Fibroblast of the aortic adventitia (primary cell): ENCODE measurements at regions not wholly inside any gene's neighbourhood (a gene's known extent, or its start where the extent isn't known, plus 50 kb on each side); places are given as distances from the start of the nearest gene placed in this dataset.

Experiments
- DNase-seq: peaks from one replicate; pipeline ENCODE4 v3.0.0-alpha.2; 2010; ENCODE audit warnings: low read depth
- H3K4me3 ChIP-seq: 2 replicates; pipeline ENCODE4 v1.5.1; 2011; ENCODE audit warnings: low read depth, mild to moderate bottlenecking, control low read depth, low read length, moderate library complexity
- TF ChIP-seq, protein P1 (sequence below): IDR thresholded peaks from 2 replicates; pipeline ENCODE4 v1.5.1; 2011; ENCODE audit warnings: mild to moderate bottlenecking, low read length, control low read depth, inconsistent platforms; ENCODE audit not compliant: insufficient read depth

DNA sequence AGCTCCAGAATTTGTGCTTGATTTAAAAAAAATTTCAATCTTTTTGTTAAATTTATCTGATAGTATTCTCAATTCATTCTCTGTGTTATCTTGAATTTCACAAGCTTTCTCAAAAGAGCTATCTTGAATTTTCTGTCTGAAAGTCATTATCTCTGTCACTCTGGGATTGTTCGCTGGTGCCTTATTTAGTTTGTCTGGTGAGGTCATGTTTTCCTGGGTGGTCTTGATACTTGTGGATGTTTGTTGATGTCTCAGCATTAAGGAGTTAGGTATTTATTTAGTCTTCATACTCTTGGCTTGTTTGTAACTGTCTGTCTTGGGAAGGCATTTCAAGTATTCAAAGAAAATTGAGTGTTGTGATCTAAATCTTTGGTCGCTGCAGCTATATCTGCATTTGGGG, 106.3 kb downstream of the TNFSF13B start:
- H3K4me3 ChIP-seq = no peak overlapping the region
- TF ChIP-seq, protein P1, sequence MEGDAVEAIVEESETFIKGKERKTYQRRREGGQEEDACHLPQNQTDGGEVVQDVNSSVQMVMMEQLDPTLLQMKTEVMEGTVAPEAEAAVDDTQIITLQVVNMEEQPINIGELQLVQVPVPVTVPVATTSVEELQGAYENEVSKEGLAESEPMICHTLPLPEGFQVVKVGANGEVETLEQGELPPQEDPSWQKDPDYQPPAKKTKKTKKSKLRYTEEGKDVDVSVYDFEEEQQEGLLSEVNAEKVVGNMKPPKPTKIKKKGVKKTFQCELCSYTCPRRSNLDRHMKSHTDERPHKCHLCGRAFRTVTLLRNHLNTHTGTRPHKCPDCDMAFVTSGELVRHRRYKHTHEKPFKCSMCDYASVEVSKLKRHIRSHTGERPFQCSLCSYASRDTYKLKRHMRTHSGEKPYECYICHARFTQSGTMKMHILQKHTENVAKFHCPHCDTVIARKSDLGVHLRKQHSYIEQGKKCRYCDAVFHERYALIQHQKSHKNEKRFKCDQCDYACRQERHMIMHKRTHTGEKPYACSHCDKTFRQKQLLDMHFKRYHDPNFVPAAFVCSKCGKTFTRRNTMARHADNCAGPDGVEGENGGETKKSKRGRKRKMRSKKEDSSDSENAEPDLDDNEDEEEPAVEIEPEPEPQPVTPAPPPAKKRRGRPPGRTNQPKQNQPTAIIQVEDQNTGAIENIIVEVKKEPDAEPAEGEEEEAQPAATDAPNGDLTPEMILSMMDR = no peak
- no peak for DNase-seq

DNA sequence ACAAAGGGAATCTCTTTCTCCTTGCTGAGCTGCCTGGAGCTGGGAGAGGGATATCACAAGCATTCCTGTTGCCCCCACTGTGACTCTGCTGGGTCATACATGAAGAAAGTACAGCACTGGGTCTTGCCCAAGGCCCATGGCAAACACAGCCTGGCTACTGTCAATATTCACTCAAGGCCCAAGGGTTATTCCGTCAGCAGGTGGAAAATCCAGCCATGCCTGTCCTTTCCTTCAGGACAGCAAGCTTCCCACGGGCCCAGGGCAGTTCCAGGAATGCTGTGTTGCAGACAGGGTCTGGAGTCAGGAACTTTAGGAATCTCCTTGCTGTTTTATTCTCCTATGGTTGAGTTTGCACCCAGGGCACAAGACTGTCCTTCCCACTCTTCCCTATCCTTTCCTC, 106.8 kb downstream of the TNFSF13B start:
- TF ChIP-seq, protein P1 = no peak
- DNase-seq = no peak
- no peak overlapping the region for H3K4me3 ChIP-seq

DNA sequence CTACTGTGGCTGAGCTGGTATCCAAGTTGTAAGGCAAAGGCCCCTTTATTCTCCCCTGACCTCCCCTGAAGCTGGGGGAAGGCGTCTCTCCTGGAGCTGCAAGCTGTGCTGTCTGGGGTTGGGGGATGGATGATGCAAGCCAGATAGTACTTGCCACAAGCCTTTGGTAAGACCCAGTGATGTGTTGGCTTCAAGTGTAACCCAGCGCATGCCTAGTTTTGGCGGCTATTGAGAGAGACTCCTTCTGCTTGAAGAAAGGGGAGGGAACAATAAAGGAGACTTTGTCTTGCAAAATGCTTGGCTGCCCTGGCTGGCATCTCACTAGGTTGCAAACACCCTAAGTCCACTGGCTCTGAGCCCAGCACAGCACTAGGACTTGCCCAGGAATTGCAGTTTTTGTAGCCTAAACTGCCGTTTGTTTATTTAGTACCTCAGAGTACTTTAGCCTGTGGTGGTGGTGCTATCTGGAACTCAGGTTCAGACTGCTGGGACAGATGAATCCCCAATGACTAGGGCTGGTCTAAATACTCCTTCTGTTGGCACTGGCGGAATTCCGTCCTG, 108.2 kb downstream of the TNFSF13B start:
- no peak overlapping the region for H3K4me3 ChIP-seq
- TF ChIP-seq, protein P1 = no peak
- no peak for DNase-seq

GRCh38 chr13:108383667-108384066, 114.1 kb downstream of the TNFSF13B start:
- DNase-seq = no peak
- TF ChIP-seq, protein P1 = no peak
- H3K4me3 ChIP-seq = no peak overlapping the region

GRCh38 chr13:108387156-108387555, 117.6 kb downstream of the TNFSF13B start:
- H3K4me3 ChIP-seq = no peak overlapping the region
- DNase-seq = no peak
- TF ChIP-seq, protein P1 = no peak

GRCh38 chr13:108402850-108403249, 133.3 kb downstream of the TNFSF13B start:
- H3K4me3 ChIP-seq = no peak overlapping the region
- TF ChIP-seq, protein P1 = no peak
- no peak for DNase-seq

DNA sequence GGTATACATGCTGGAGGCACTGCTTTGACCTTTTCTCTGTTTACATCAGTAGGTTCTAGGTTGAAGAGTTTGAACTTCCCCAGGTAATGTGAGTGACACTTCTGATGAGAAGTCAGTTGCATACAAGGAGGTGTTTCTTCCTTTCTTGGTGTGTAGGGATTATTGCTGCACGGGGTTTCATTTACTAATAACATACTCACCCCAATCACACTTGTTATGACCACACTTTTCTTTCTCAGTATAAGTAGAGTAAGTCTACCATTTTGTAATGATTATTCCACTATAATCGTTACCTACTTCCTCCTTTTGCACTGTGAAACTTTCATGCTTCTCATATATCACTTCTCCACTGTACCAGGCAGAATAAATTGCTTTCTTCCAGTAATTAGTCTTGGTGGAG, 138.0 kb downstream of the TNFSF13B start:
- H3K4me3 ChIP-seq = no peak overlapping the region
- TF ChIP-seq, protein P1 = no peak
- DNase-seq = no peak
